Esophagus muscularis mucosa (tissue), 4 donors: ENCODE measurements at regions not wholly inside any gene's neighbourhood (a gene's known extent, or its start where the extent isn't known, plus 50 kb on each side); places are given as distances from the start of the nearest gene placed in this dataset.

Experiments used
- DNase-seq: peaks from one replicate; pipeline ENCODE4 v3.0.0-alpha.2; 2017; ENCODE audit errors: extremely low spot score
- H3K27ac ChIP-seq, 4 donors: fragments of 200-600 bp; sonication (generic); replicated peaks in 1 of 4; 1 replicate in 3 of 4; 2 replicates in 1 of 4; pipeline ENCODE4 v1.5.1; 2016 to 2019; ENCODE audit warnings: mild to moderate bottlenecking in 1 of 4
- H3K27me3 ChIP-seq, 4 donors: fragments of 200-600 bp; sonication (generic); one replicate each; pipeline versions ENCODE4 v1.5.1 to v1.6.0; 2016 to 2019
- H3K36me3 ChIP-seq, 4 donors: fragments of 200-600 bp; sonication (generic); one replicate each; pipeline ENCODE4 v1.5.1; 2016 to 2019
- H3K4me1 ChIP-seq, 4 donors: fragments of 200-600 bp; sonication (generic); one replicate each; pipeline ENCODE4 v1.5.1; 2016 to 2019
- H3K4me3 ChIP-seq, 4 donors: fragments of 200-600 bp; sonication (generic); 1 replicate in 2 of 4; 2 replicates in 2 of 4; pipeline ENCODE4 v1.5.1; 2016 to 2019; ENCODE audit warnings: mild to moderate bottlenecking in 4 of 4, moderate library complexity in 1 of 4
- H3K9me3 ChIP-seq, 4 donors: fragments of 200-600 bp; sonication (generic); 1 replicate in 3 of 4; 2 replicates in 1 of 4; pipeline ENCODE4 v1.5.1; 2016 to 2019
- CTCF ChIP-seq, 3 experiments: fragments of 200-600 bp in 2 of 3; fragments of 450-650 bp in 1 of 3; sonication (generic) in 2 of 3; IDR thresholded peaks; one replicate each; pipeline ENCODE4 v1.5.1; 2017 to 2019; ENCODE audit warnings: antibody characterized with exemption in 3 of 3, mild to moderate bottlenecking in 2 of 3, moderate library complexity in 1 of 3
- EP300 ChIP-seq: sonication (generic); formaldehyde crosslinking; IDR thresholded peaks from one replicate; pipeline ENCODE4 v1.6.1; 2017; ENCODE audit warnings: antibody characterized with exemption
- POLR2A ChIP-seq: fragments of 450-650 bp; IDR thresholded peaks from one replicate; pipeline ENCODE4 v1.6.1; 2017; ENCODE audit warnings: antibody characterized with exemption, moderate library complexity, mild to moderate bottlenecking, low read depth
- POLR2AphosphoS5 ChIP-seq, 2 donors: sonication (generic); formaldehyde crosslinking; IDR thresholded peaks; one replicate each; pipeline ENCODE4 v1.6.1; 2017; ENCODE audit warnings: antibody characterized with exemption in 2 of 2
- WGBS: methylation state at CpG from one replicate; pipeline ENCODE4 v1.1.5; 2018; 5-methylcytosine and 5-hydroxymethylcytosine counted together
- intact Hi-C: fragments of 100-400 bp; cut with DNase I; formaldehyde crosslinking; loops from one replicate; pipeline ENCODE4 v1.15.1; 2023

GRCh38 chr15:91664224-91664836 lies 189.2 kb upstream of the SLCO3A1 start:
- WGBS: 55% methylated on average over 6 of the region's 6 CpGs
- H3K36me3 ChIP-seq: no peaks in the 10 kb centered on the region

GRCh38 chr15:91665212-91665611 lies 188.3 kb upstream of the SLCO3A1 start:
- no peaks in the 10 kb centered on the region for H3K4me1 ChIP-seq
- TF ChIP-seq POLR2AphosphoS5 (IDR thresholded peaks at IDR 0.05) (no peak), CTCF (IDR thresholded peaks at IDR 0.05) (no peak), EP300 (no peak), POLR2A (no peak)
- intact Hi-C loops: no loop called here
- H3K27me3 ChIP-seq: no peaks in the 10 kb centered on the region
- WGBS: 69% methylated on average over 4 of the region's 4 CpGs
- no peak overlapping the region for H3K4me3 ChIP-seq
- DNase-seq: no peak
- H3K27ac ChIP-seq: no peak overlapping the region
- no peaks in the 10 kb centered on the region for H3K9me3 ChIP-seq
- no peaks in the 10 kb centered on the region for H3K36me3 ChIP-seq

More at GRCh38 chr15:91664224-91664836, 189.2 kb upstream of the SLCO3A1 start:
- H3K27ac ChIP-seq: no peak overlapping the region
- no peaks in the 10 kb centered on the region for H3K27me3 ChIP-seq
- H3K4me1 ChIP-seq: no peaks in the 10 kb centered on the region
- H3K4me3 ChIP-seq: no peak overlapping the region
- intact Hi-C loops: no loop called here
- H3K9me3 ChIP-seq: no peaks in the 10 kb centered on the region
- no peak for TF ChIP-seq CTCF (IDR thresholded peaks at IDR 0.05)
- TF ChIP-seq POLR2AphosphoS5 (IDR thresholded peaks at IDR 0.05): no peak
- TF ChIP-seq POLR2A: no peak
- TF ChIP-seq EP300: no peak
- DNase-seq: no peak

- Histone ChIP-seq H3K4me3 (no peak overlapping the region), H3K4me1 (no peaks in the 10 kb centered on the region), H3K27me3 (no peaks in the 10 kb centered on the region), H3K9me3 (no peaks in the 10 kb centered on the region), H3K27ac (no peak overlapping the region), H3K36me3 (no peaks in the 10 kb centered on the region)
- no peak for DNase-seq
- intact Hi-C loops: no loop called here
- 75% methylated on average over 1 of the region's 1 CpG for WGBS
- no peak for TF ChIP-seq CTCF (IDR thresholded peaks at IDR 0.05)
Measured at GRCh38 chr15:91668370-91668769, 185.1 kb upstream of the SLCO3A1 start.

- no peak overlapping the region for H3K4me3 ChIP-seq
- peaks cover 0 to 15% (median 11%) of the 10 kb centered on the region in 4 donors for H3K9me3 ChIP-seq
- no peaks in the 10 kb centered on the region for H3K36me3 ChIP-seq
- 73% methylated on average over 2 of the region's 2 CpGs for WGBS
- no peak overlapping the region for H3K27ac ChIP-seq
- H3K27me3 ChIP-seq: no peaks in the 10 kb centered on the region
- intact Hi-C loops: no loop called here
- TF ChIP-seq EP300: no peak
- no peak for TF ChIP-seq POLR2A
- no peak for TF ChIP-seq CTCF (IDR thresholded peaks at IDR 0.05)
- no peak for TF ChIP-seq POLR2AphosphoS5 (IDR thresholded peaks at IDR 0.05)
- no peaks in the 10 kb centered on the region for H3K4me1 ChIP-seq
- DNase-seq: no peak
Measured at GRCh38 chr15:91670108-91670507, 183.4 kb upstream of the SLCO3A1 start.

GRCh38 chr15:91678003-91678402 lies 175.5 kb upstream of the SLCO3A1 start:
- Histone ChIP-seq H3K4me3 (no peak overlapping the region), H3K4me1 (no peaks in the 10 kb centered on the region), H3K36me3 (no peaks in the 10 kb centered on the region), H3K27me3 (peaks cover 0 to 4% (median 0%) of the 10 kb centered on the region in 4 donors), H3K9me3 (peaks cover 0 to 17% (median 13%) of the 10 kb centered on the region in 4 donors), H3K27ac (no peak overlapping the region)
- intact Hi-C loops: no loop called here
- TF ChIP-seq POLR2A (no peak), EP300 (no peak), POLR2AphosphoS5 (IDR thresholded peaks at IDR 0.05) (no peak), CTCF (IDR thresholded peaks at IDR 0.05) (no peak)
- 71% methylated on average over 2 of the region's 2 CpGs for WGBS
- DNase-seq: no peak
